OCI-M1 (cell line): ENCODE measurements at regions not wholly inside any gene's neighbourhood (a gene's known extent, or its start where the extent isn't known, plus 50 kb on each side); places are given as distances from the start of the nearest gene placed in this dataset.

ENCODE experiments used
- DNase-seq: peaks from one replicate; lab custom pipeline; 2025; lab: John Stamatoyannopoulos, UW

GRCh38 chr1:17933501-17933900 lies 174.1 kb upstream of the IGSF21 start:
- no peak for DNase-seq

GRCh38 chr1:17933971-17934370 lies 173.6 kb upstream of the IGSF21 start:
- DNase-seq, result no peak

- no peak for DNase-seq
These were observed 172.4 kb upstream of the IGSF21 start for GRCh38 chr1:17935230-17935629.

GRCh38 chr1:17941431-17942189 lies 166.0 kb upstream of the IGSF21 start:
- no peak for DNase-seq

GRCh38 chr1:17943506-17943905 lies 164.1 kb upstream of the IGSF21 start:
- no peak for DNase-seq

- no peak for DNase-seq
These were observed 163.0 kb upstream of the IGSF21 start for GRCh38 chr1:17944646-17945045.

GRCh38 chr1:17946434-17946833 lies 161.2 kb upstream of the IGSF21 start:
- DNase-seq, result no peak

GRCh38 chr1:17948594-17948993 lies 159.0 kb upstream of the IGSF21 start:
- no peak for DNase-seq

- DNase-seq, result no peak
These were observed 158.1 kb upstream of the IGSF21 start for GRCh38 chr1:17949511-17949910.

GRCh38 chr1:17950728-17951127 lies 156.9 kb upstream of the IGSF21 start:
- no peak for DNase-seq

GRCh38 chr1:17952506-17952905 lies 155.1 kb upstream of the IGSF21 start:
- no peak for DNase-seq

- DNase-seq, result no peak
These were observed 153.7 kb upstream of the IGSF21 start for GRCh38 chr1:17953921-17954320.

GRCh38 chr1:17955302-17956285 lies 152.0 kb upstream of the IGSF21 start:
- no peak for DNase-seq

GRCh38 chr1:17957588-17958267 lies 149.9 kb upstream of the IGSF21 start:
- DNase-seq, result no peak

GRCh38 chr1:17958704-17959103 lies 148.9 kb upstream of the IGSF21 start:
- peak; percentile 45 for DNase-seq

- no peak for DNase-seq
These were observed 144.1 kb upstream of the IGSF21 start for GRCh38 chr1:17963513-17963912.

- no peak for DNase-seq
These were observed 142.0 kb upstream of the IGSF21 start for GRCh38 chr1:17965515-17966100.

- DNase-seq, result no peak
These were observed 141.3 kb upstream of the IGSF21 start for GRCh38 chr1:17966341-17966740.

- DNase-seq, result no peak
These were observed 139.9 kb upstream of the IGSF21 start for GRCh38 chr1:17967623-17968255.

GRCh38 chr1:17970757-17971156 lies 136.8 kb upstream of the IGSF21 start:
- DNase-seq, result no peak

- no peak for DNase-seq
These were observed 133.9 kb upstream of the IGSF21 start for GRCh38 chr1:17973694-17974093.

GRCh38 chr1:17976854-17977253 lies 130.7 kb upstream of the IGSF21 start:
- DNase-seq, result no peak
